GM23338 (cell line): ENCODE measurements at regions not wholly inside any gene's neighbourhood (a gene's known extent, or its start where the extent isn't known, plus 50 kb on each side); places are given as distances from the start of the nearest gene placed in this dataset.

Source experiments
- ATAC-seq: fragments of 200-7000 bp; cut with Tn5 transposase; 3 replicates; pipeline ENCODE4 v1.9.1; 2020
- DNase-seq: peaks from one replicate; pipeline ENCODE4 v3.0.0-alpha.2; 2015; ENCODE audit warnings: low spot score
- H2AFZ ChIP-seq: fragments of 200-600 bp; sonication (generic); 2 replicates; pipeline ENCODE4 v1.8.0; 2016; ENCODE audit warnings: antibody characterized with exemption, mild to moderate bottlenecking, moderate library complexity
- H3F3A ChIP-seq: fragments of 200-600 bp; sonication (generic); replicated peaks from 2 replicates; pipeline ENCODE4 v1.8.0; 2017; ENCODE audit warnings: antibody characterized with exemption, mixed run types, low read depth
- H3K27ac ChIP-seq: fragments of 200-600 bp; sonication (generic); 2 replicates; pipeline ENCODE4 v1.6.1; 2016; ENCODE audit warnings: low read depth
- H3K27me3 ChIP-seq: fragments of 200-600 bp; sonication (generic); 2 replicates; pipeline ENCODE4 v1.8.0; 2016; ENCODE audit warnings: mild to moderate bottlenecking, mixed run types, moderate library complexity; ENCODE audit not compliant: insufficient read depth
- H3K36me3 ChIP-seq: fragments of 200-600 bp; sonication (generic); 2 replicates; pipeline ENCODE4 v1.8.0; 2016; ENCODE audit warnings: mild to moderate bottlenecking; ENCODE audit not compliant: insufficient read depth
- H3K4me1 ChIP-seq: fragments of 200-600 bp; sonication (generic); 2 replicates; pipeline ENCODE4 v1.8.0; 2016; ENCODE audit warnings: mild to moderate bottlenecking, moderate library complexity; ENCODE audit not compliant: insufficient read depth
- H3K4me2 ChIP-seq: fragments of 200-600 bp; sonication (generic); 2 replicates; pipeline ENCODE4 v1.7.1; 2017; ENCODE audit warnings: mixed run types
- H3K4me3 ChIP-seq: fragments of 200-600 bp; sonication (generic); 2 replicates; pipeline ENCODE4 v1.6.1; 2016; ENCODE audit warnings: mixed run types
- H3K79me2 ChIP-seq: fragments of 200-600 bp; sonication (generic); replicated peaks from 2 replicates; pipeline ENCODE4 v1.8.0; 2017; ENCODE audit warnings: mild to moderate bottlenecking; ENCODE audit not compliant: insufficient read depth
- H3K9me2 ChIP-seq: fragments of 200-600 bp; sonication (generic); 2 replicates; pipeline ENCODE4 v1.8.0; 2017; ENCODE audit not compliant: insufficient read depth
- H4K20me1 ChIP-seq: fragments of 200-600 bp; sonication (generic); replicated peaks from 2 replicates; pipeline ENCODE4 v1.8.0; 2017; ENCODE audit warnings: mild to moderate bottlenecking; ENCODE audit not compliant: insufficient read depth
- H3K27ac Mint-ChIP-seq: 2 replicates; pipeline ENCODE4 v1.8.0; 2020; ENCODE audit warnings: inconsistent platforms, mild to moderate bottlenecking, moderate library complexity, mixed read lengths
- H3K27me3 Mint-ChIP-seq: 3 replicates; pipeline ENCODE4 v1.8.0; 2022; ENCODE audit warnings: low read depth, mild to moderate bottlenecking, moderate library complexity, mixed read lengths, inconsistent platforms; ENCODE audit not compliant: insufficient read depth, poor library complexity
- H3K36me3 Mint-ChIP-seq: 3 replicates; pipeline ENCODE4 v1.8.0; 2021; ENCODE audit warnings: low read depth, mild to moderate bottlenecking, inconsistent platforms, moderate library complexity, mixed read lengths
- H3K4me1 Mint-ChIP-seq: 3 replicates; pipeline ENCODE4 v1.8.0; 2020; ENCODE audit warnings: mild to moderate bottlenecking, inconsistent platforms, mixed read lengths
- H3K4me3 Mint-ChIP-seq: 3 replicates; pipeline ENCODE4 v1.8.0; 2021; ENCODE audit warnings: moderate library complexity, mild to moderate bottlenecking, inconsistent platforms, mixed read lengths
- H3K9me3 Mint-ChIP-seq: 3 replicates; pipeline ENCODE4 v1.8.0; 2020; ENCODE audit warnings: moderate library complexity, mild to moderate bottlenecking, inconsistent platforms, mixed read lengths
- CREB1 ChIP-seq: fragments of 250-450 bp; sonication (Bioruptor Pico); IDR thresholded peaks from 2 replicates; pipeline ENCODE4 v1.5.0; 2020; ENCODE audit warnings: low read depth, mild to moderate bottlenecking, moderate library complexity
- ETS1 ChIP-seq: IDR thresholded peaks from 2 replicates; pipeline ENCODE4 v1.6.1; 2016; ENCODE audit warnings: antibody characterized with exemption
- EZH2 ChIP-seq: fragments of 200-600 bp; sonication (generic); IDR thresholded peaks from one replicate; pipeline ENCODE4 v1.8.0; 2017; ENCODE audit warnings: antibody characterized with exemption, mild to moderate bottlenecking, low read depth; ENCODE audit not compliant: unreplicated experiment
- EZH2phosphoT487 ChIP-seq: fragments of 200-600 bp; sonication (generic); IDR thresholded peaks from one replicate; pipeline ENCODE4 v1.8.1; 2018; ENCODE audit warnings: antibody characterized with exemption; ENCODE audit not compliant: unreplicated experiment
- JUNB ChIP-seq: IDR thresholded peaks from one replicate; pipeline ENCODE4 v1.6.1; 2016; ENCODE audit warnings: antibody characterized with exemption; ENCODE audit not compliant: unreplicated experiment
- NANOG ChIP-seq: IDR thresholded peaks from 2 replicates; pipeline ENCODE4 v1.6.1; 2016; ENCODE audit warnings: antibody characterized with exemption, borderline replicate concordance
- POLR2AphosphoS5 ChIP-seq: IDR thresholded peaks from 2 replicates; pipeline ENCODE4 v1.6.1; 2016; ENCODE audit warnings: antibody characterized with exemption, low read depth
- STAT1 ChIP-seq: IDR thresholded peaks from one replicate; pipeline ENCODE4 v1.6.1; 2016; ENCODE audit warnings: antibody characterized with exemption; ENCODE audit not compliant: unreplicated experiment
- ZNF114 ChIP-seq: fragments of 250-450 bp; sonication (Bioruptor Pico); IDR thresholded peaks from 2 replicates; pipeline ENCODE4 v1.5.0; 2020; ENCODE audit warnings: mild to moderate bottlenecking, moderate library complexity
- TF ChIP-seq, protein P1 (sequence below): fragments of 250-450 bp; sonication (Bioruptor Pico); IDR thresholded peaks from 2 replicates; pipeline ENCODE4 v1.5.0; 2020; ENCODE audit warnings: mild to moderate bottlenecking, moderate library complexity
- TF ChIP-seq, protein P2 (sequence below): IDR thresholded peaks from one replicate; pipeline ENCODE4 v1.6.1; 2018; ENCODE audit warnings: antibody characterized with exemption; ENCODE audit not compliant: unreplicated experiment

GRCh38 chr11:134949121-134950090 lies 537.4 kb upstream of the B3GAT1 start:
- H3K36me3 Mint-ChIP-seq: no peaks in the 10 kb centered on the region
- H3K4me1 ChIP-seq: no peaks in the 10 kb centered on the region
- H3F3A ChIP-seq: 0 out of 2 replicates have a peak, but pooled peaks cover 3% of the 10 kb centered on the region
- H3K9me3 Mint-ChIP-seq: no peaks in the 10 kb centered on the region
- peaks cover 21% of the 10 kb centered on the region for H3K4me1 Mint-ChIP-seq
- H3K27me3 ChIP-seq: no peaks in the 10 kb centered on the region
- H4K20me1 ChIP-seq: no peaks in the 10 kb centered on the region
- no peak overlapping the region for H3K27ac Mint-ChIP-seq
- H3K4me3 Mint-ChIP-seq: no peak overlapping the region
- peaks cover 4% of the 10 kb centered on the region for H3K27me3 Mint-ChIP-seq
- H2AFZ ChIP-seq: no peak overlapping the region
- no peak overlapping the region for H3K27ac ChIP-seq
- ATAC-seq: no peak
- no peak for DNase-seq
- no peak for TF ChIP-seq STAT1
- TF ChIP-seq, protein P1, sequence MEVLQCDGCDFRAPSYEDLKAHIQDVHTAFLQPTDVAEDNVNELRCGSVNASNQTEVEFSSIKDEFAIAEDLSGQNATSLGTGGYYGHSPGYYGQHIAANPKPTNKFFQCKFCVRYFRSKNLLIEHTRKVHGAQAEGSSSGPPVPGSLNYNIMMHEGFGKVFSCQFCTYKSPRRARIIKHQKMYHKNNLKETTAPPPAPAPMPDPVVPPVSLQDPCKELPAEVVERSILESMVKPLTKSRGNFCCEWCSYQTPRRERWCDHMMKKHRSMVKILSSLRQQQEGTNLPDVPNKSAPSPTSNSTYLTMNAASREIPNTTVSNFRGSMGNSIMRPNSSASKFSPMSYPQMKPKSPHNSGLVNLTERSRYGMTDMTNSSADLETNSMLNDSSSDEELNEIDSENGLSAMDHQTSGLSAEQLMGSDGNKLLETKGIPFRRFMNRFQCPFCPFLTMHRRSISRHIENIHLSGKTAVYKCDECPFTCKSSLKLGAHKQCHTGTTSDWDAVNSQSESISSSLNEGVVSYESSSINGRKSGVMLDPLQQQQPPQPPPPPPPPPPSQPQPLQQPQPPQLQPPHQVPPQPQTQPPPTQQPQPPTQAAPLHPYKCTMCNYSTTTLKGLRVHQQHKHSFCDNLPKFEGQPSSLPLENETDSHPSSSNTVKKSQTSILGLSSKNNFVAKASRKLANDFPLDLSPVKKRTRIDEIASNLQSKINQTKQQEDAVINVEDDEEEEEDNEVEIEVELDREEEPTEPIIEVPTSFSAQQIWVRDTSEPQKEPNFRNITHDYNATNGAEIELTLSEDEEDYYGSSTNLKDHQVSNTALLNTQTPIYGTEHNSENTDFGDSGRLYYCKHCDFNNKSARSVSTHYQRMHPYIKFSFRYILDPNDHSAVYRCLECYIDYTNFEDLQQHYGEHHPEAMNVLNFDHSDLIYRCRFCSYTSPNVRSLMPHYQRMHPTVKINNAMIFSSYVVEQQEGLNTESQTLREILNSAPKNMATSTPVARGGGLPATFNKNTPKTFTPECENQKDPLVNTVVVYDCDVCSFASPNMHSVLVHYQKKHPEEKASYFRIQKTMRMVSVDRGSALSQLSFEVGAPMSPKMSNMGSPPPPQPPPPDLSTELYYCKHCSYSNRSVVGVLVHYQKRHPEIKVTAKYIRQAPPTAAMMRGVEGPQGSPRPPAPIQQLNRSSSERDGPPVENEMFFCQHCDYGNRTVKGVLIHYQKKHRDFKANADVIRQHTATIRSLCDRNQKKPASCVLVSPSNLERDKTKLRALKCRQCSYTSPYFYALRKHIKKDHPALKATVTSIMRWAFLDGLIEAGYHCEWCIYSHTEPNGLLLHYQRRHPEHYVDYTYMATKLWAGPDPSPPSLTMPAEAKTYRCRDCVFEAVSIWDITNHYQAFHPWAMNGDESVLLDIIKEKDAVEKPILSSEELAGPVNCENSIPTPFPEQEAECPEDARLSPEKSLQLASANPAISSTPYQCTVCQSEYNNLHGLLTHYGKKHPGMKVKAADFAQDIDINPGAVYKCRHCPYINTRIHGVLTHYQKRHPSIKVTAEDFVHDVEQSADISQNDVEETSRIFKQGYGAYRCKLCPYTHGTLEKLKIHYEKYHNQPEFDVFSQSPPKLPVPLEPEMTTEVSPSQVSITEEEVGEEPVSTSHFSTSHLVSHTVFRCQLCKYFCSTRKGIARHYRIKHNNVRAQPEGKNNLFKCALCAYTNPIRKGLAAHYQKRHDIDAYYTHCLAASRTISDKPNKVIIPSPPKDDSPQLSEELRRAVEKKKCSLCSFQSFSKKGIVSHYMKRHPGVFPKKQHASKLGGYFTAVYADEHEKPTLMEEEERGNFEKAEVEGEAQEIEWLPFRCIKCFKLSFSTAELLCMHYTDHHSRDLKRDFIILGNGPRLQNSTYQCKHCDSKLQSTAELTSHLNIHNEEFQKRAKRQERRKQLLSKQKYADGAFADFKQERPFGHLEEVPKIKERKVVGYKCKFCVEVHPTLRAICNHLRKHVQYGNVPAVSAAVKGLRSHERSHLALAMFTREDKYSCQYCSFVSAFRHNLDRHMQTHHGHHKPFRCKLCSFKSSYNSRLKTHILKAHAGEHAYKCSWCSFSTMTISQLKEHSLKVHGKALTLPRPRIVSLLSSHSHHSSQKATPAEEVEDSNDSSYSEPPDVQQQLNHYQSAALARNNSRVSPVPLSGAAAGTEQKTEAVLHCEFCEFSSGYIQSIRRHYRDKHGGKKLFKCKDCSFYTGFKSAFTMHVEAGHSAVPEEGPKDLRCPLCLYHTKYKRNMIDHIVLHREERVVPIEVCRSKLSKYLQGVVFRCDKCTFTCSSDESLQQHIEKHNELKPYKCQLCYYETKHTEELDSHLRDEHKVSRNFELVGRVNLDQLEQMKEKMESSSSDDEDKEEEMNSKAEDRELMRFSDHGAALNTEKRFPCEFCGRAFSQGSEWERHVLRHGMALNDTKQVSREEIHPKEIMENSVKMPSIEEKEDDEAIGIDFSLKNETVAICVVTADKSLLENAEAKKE: no peak
- TF ChIP-seq CREB1 (CRISPR knock-in tag): no peak
- no peak for TF ChIP-seq EZH2
- no peak for TF ChIP-seq EZH2phosphoT487
- no peak for TF ChIP-seq JUNB
- TF ChIP-seq POLR2AphosphoS5: no peak
- TF ChIP-seq, protein P2, sequence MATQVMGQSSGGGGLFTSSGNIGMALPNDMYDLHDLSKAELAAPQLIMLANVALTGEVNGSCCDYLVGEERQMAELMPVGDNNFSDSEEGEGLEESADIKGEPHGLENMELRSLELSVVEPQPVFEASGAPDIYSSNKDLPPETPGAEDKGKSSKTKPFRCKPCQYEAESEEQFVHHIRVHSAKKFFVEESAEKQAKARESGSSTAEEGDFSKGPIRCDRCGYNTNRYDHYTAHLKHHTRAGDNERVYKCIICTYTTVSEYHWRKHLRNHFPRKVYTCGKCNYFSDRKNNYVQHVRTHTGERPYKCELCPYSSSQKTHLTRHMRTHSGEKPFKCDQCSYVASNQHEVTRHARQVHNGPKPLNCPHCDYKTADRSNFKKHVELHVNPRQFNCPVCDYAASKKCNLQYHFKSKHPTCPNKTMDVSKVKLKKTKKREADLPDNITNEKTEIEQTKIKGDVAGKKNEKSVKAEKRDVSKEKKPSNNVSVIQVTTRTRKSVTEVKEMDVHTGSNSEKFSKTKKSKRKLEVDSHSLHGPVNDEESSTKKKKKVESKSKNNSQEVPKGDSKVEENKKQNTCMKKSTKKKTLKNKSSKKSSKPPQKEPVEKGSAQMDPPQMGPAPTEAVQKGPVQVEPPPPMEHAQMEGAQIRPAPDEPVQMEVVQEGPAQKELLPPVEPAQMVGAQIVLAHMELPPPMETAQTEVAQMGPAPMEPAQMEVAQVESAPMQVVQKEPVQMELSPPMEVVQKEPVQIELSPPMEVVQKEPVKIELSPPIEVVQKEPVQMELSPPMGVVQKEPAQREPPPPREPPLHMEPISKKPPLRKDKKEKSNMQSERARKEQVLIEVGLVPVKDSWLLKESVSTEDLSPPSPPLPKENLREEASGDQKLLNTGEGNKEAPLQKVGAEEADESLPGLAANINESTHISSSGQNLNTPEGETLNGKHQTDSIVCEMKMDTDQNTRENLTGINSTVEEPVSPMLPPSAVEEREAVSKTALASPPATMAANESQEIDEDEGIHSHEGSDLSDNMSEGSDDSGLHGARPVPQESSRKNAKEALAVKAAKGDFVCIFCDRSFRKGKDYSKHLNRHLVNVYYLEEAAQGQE: no peak
- no peak for TF ChIP-seq ETS1
- no peak for TF ChIP-seq ZNF114 (CRISPR knock-in tag)
- no peak for TF ChIP-seq NANOG
- H3K36me3 ChIP-seq: no peaks in the 10 kb centered on the region
- no peaks in the 10 kb centered on the region for H3K79me2 ChIP-seq
- H3K4me3 ChIP-seq: no peak overlapping the region
- no peak overlapping the region for H3K4me2 ChIP-seq
- H3K9me2 ChIP-seq: no peaks in the 10 kb centered on the region
